Mucosa of gallbladder (tissue), 1 donor: ENCODE measurements at regions not wholly inside any gene's neighbourhood (a gene's known extent, or its start where the extent isn't known, plus 50 kb on each side); places are given as distances from the start of the nearest gene placed in this dataset.
"Not testable (repeated sequence)": the region's sequence is repeated elsewhere in the genome, so short reads cannot be mapped to it uniquely, and the experiment has no call there.

Experiments
- DNase-seq: peaks from one replicate; pipeline ENCODE4 v3.0.0-alpha.2; 2020; ENCODE audit warnings: low spot score
- donor health status: DM: no; HTN: no; CAD: no.

DNA sequence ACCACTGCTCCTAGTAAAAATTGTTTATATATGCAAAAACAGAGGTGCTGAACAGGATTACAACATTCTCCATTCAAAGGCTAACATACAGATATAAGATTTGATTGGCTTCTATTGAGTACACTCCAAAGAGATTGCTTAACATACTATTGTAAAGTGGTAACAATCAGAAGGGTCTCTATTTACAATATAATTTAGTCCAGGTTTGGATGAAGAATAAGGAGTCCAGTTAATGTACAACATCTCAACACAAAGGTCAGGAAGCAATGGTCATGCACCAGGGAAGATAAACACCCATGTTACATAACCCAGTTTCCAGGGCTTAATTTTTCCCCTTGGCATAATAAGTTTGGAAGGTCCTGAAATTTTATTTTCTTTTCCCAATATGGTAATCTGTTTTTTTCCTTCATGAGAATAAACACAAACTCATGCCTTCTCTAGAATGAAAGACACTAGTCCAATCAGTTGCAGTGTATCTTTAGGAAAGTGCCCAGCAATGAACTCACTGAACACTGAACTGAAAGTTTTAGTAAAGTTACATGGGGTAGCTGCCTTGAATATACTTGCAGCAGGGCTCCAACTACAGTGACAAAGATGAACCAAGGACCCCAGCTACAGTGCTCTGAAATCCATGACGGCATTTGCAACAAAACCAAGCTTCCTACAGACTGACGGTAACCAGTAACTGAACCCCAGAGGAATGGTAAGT lies 255.3 kb upstream of the GJE1 start:
- DNase-seq: no peak

DNA sequence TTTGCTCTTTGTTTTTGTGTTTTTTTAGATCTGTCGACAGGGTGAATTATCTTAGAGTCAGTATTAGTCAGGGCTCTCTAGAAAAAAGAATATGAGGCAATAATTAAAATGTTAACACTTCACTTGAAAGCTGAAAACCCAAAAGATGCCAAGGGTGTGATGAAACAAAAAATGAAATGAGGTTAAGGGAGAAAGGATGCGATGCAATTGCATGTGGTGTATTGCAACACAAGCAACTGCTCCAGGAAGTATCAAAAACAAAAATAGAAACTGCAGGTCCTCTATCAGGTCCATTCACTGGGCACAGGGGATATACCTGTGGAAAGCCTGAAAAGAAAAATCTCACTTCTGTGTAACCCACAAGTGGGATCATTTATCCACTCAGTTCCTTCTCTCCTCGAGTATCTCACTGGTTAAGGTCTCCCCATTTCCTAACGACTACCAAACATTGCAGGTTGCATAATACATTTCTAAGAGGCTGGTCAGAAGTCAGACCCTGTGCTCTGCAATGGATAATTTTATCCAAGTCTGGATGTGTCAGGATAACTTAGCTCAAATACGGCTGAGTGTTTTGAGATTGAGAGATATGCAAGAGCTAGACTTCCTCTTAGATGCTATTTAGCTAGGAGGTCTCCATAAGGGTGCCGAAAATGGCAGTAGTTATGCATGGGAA lies 257.7 kb upstream of the GJE1 start:
- DNase-seq: no peak

DNA sequence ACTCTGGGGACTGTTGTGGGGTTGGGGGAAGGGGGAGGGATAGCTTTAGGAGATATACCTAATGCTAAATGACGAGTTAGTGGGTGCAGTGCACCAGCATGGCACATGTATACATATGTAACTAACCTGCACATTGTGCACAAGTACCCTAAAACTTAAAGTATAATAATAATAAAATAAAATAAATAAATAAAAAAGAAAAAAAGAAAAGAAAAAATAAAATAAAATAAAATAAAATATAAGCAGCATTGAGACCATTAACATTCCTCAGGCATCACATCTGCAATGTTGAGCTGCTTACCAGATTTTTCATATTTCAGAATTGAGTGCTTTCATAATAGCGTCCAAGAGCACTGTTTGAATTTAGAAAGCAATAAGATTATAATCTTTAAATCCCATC lies 263.2 kb upstream of the GJE1 start:
- not testable (repeated sequence) for DNase-seq

GRCh38 chr6:141867767-141868166 lies 265.0 kb upstream of the GJE1 start:
- no peak for DNase-seq

DNA sequence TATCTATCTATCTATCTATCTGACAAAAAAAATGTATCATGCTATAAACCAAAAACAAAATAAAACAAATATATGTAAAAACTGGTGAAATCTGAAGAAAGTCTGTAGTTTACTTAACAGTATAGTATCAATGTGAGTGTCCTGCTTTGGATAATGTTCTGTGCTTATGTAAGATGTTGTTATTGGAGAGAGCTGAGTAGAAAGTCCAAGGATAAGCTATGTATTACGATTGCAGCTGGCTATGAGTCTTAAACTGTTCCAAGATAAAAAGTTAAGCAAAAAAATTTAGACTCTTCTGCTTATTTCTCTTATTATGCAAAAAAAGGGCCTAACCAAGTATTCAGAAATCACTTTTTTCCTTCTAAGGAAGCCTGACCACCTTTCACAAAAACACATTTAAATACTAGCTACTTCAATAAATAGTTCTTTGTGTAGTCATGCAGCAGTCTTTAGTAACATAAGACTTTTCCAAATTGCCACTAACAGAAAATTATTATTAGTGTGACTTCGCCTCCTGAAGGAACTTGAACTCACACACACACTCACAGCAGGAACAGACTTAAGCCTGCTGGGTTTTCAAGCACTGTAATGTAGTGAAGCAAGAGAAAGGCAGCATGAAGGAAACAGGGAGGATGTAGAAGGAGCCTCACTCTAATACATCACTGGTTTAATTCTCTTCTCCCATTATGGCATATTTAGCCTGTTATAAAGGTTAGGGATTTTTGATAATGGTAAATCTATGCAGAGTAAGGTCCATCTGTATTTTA lies 265.8 kb upstream of the GJE1 start:
- no peak for DNase-seq

GRCh38 chr6:141851063-141851462 lies 281.7 kb upstream of the GJE1 start:
- no peak for DNase-seq

DNA sequence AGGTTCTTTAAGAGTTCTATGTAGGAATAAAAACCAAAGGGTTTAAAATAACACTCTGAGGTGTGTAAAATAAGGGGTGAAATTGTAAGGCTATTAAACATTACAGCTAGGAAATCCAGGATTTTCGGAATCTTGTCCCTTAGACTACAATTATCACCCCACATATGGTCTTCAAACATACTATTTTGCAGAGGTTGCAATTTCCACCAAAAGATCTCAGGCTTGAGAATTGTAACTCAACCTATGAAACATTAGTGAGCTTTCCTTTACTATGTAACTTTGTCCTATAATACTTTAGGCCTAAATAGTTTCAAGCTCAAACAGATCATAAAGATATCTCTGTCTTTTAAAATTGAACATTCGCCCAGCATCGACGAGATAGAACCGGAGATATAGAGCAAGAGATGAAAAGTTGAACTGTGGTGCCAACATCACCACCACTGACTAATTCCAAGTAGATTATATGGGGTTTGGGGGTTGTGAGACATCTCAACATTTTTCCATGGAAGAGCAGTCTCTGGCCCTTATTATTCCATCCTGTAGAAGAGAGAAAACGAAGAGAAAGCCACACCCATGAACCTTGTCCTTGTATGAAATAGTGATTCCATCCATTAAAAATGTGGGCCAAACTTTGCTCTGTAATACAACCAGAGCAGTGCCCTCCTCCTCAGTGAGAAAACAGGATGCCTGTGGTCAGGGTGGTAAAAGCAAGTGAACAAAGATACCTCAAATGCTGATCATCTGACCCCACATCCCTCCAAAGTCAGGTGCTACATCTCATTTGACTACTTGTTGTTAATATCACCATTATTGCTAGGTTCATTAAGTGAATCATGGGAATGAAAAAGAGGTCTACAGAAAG lies 284.5 kb upstream of the GJE1 start:
- DNase-seq: no peak

DNA sequence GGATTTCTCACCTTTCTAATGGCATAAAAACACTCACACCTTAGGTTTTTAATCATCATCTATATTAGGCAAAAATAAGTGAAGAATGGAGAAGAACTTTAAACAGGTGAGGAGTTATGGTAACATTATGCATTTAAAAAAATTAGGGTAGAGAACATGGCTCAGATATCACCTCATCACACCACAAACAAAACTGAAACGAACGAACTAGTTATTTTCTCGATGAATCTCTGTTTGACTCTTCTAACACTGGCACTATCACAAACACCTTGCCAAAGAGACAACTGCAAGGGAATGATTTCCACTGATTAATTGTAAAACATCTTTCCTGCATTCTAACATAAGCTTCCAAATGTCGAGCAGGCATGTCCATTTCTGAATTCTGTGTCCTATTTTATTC lies 286.1 kb upstream of the GJE1 start:
- no peak for DNase-seq

GRCh38 chr6:141843178-141843834 lies 289.4 kb upstream of the GJE1 start:
- no peak for DNase-seq

- DNase-seq: no peak
Measured at GRCh38 chr6:141833001-141833655, 299.6 kb upstream of the GJE1 start.

DNA sequence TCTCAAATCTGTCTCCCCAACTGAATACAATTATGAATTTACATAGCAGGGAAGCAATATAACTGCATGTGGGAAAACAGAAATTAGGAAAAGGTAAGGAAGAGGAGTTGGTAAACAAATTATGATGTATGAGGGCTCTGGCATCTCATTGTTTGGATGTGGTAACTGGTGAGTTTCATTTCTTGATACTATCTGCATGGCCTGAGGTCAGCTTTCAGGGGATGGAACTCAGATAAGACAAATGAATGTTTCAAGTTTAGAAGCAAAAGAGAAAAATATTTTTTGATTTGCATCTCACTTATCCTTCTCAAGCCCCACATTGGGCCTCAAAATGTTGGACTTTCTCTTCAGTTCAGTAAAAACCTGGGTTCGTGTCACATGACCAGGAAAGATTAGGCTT lies 302.2 kb upstream of the GJE1 start:
- DNase-seq: no peak

DNA sequence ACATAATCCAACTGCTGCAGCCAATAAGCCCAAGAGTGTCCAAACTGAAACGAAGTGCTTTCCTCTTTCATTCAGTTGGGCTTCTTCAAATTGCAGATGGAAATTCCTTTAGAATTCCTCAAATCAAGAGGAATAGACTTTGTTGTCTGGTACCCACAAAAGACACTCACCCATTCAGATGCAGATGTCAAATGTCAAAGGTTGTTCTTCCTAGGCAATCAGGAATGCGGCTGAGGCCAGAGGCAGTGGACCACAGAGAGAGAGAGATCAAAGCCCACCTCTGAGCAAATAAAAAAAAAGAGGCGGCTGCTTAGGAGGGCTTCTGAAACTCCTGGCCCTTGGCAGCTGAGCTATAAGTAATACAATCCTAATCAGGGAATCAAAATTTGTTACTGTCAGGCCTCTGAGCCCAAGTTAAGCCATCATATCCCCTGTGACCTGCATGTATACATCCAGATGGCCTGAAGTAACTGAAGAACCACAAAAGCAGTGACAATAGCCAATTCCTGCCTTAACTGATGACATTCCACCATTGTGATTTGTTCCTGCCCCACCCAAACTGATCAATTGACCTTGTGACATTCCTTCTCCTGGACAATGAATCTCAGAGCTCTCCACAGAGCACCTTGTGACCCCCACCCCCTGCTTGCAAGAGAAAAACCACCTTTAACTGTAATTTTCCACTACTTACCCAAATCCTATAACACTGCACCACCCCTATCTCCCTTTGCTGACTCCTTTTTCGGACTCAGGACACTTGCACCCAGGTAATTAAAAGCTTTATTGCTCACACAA lies 303.0 kb upstream of the GJE1 start:
- no peak for DNase-seq

DNA sequence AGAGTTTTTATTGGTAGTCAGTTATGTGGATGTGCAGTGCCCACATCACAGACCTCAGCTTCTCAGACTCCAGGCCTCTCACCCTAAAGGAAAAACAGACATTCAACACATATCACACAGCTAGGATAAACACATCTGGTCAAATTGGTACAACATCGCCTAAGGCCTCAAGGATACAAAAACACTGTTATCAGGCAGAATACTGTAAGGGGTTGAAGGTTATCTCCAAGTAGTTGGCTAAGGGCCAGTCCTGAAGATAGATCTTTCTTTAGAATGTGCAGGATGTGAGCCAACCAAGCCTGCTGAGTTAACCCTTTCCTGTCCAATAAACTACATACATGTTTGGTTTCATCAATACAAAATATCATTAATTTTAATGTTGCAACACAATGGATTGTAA lies 308.4 kb upstream of the GJE1 start:
- DNase-seq: no peak

GRCh38 chr6:141815039-141815438 lies 317.7 kb upstream of the GJE1 start:
- not testable (repeated sequence) for DNase-seq

GRCh38 chr6:141809901-141810300 lies 322.8 kb upstream of the GJE1 start:
- DNase-seq: no peak

DNA sequence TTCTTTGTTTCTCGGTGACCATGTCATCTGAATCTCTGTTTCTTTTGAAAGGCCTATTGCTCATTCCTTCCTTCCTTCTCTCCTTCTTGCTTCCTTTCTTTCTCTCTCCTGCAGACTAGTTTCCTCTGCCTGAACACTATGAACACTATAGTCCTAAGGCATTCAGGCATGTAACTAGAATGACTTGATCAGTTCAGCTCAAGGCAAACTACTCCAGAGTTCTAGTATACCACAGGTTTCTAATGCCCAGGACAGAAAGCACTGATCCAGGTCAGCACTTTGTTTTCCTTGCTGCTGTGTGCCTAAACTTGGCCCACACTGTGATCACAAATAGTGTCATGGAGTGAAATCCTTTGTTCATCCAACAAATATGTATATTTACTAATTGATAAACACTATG lies 324.1 kb upstream of the GJE1 start:
- DNase-seq: no peak

DNA sequence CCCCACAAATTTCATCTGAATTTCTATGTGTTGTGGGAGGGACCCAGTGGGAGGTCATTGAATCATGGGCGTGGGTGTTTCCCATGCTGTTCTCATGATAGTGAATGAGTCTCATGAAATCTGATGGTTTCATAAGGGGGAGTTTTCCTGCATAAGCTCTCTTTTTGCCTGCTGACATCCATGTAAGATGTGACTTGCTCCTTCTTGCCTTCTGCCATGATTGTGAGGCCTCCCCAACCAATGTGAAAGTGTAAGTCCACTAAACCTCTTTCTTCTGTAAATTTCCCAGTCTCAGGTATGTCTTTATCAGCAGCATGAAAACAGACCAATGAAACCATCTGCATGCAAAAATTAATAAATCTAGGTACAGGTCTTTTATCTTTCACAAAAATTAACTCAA lies 331.8 kb upstream of the GJE1 start:
- DNase-seq: not testable (repeated sequence)

GRCh38 chr6:141790921-141791320 lies 341.8 kb upstream of the GJE1 start:
- DNase-seq: no peak

DNA sequence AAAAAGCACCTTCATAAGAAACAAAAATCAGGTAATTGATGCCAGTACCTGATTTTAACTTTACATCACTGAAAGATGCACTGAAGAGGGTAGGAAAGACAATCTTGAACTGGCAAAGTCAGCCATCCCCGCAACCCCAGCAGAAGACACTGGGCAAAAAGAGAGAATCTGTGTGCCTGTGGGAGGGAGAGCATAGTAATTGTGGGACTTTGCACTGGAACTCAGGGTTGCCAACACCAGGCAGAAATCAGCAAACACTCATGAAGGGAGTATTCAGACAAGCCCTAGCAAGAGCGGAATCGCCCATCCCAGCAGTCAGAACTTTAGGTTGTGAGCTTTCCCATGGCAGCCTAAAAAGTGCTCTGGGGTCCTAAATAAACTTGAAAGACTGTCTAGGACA lies 344.6 kb upstream of the GJE1 start:
- DNase-seq: no peak

DNA sequence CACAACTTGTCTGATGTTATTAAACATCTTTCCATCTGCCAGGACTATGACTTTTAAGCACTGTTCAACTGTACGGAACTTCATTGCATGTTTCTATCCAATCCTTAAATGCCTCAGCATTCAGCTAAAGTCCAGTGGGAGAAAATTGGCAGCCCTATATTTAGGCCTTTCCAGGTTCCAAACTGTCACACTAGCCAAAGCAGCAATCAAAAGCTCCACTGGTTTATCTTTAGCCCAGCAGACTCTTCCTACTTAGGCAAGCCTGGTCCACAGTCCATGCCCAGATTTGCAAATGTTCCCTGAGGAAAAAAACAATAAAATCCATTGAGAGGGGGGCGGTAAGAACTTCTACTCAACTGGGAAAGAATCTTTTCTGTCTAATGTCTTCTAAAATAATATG lies 349.1 kb upstream of the GJE1 start:
- no peak for DNase-seq
